K562 (cell line): ENCODE measurements at regions not wholly inside any gene's neighbourhood (a gene's known extent, or its start where the extent isn't known, plus 50 kb on each side); places are given as distances from the start of the nearest gene placed in this dataset.

ENCODE experiments used
- ATAC-seq: fragments of 200-7000 bp; cut with Tn5 transposase; 3 replicates; pipeline ENCODE4 v1.9.1; 2020; ENCODE audit warnings: moderate library complexity
- BruUV-seq: library from RNA; stranded (reverse); fragments of 400-500 nt; replicated peaks from 2 replicates; lab custom pipeline; 2021; lab: Mats Ljungman, UMichigan
- CTCF ChIA-PET: fragments of 300-600 bp; formaldehyde crosslinking; extraction: SDS; loops from one replicate; lab custom pipeline; 2021; ENCODE audit warnings: low intra/inter-chr PET ratio; lab: Yijun Ruan, JAX
- POLR2A ChIA-PET: fragments of 300-600, 350-650 bp; sonication (Branson Sonifier 250); formaldehyde crosslinking; extraction: SDS; loops from one replicate; lab custom pipeline; 2021; ENCODE audit warnings: antibody characterized with exemption, inconsistent platforms; lab: Yijun Ruan, JAX
- DNase-seq, 4 experiments: peaks; one replicate each; pipeline versions ENCODE4 v3.0.0 to v3.0.0-alpha.2; 2011 to 2018; ENCODE audit warnings: low spot score in 3 of 4, mixed read lengths in 3 of 4; ENCODE audit errors: extremely low read depth in 1 of 4
- FAIRE-seq: peaks from 2 replicates; lab custom pipeline; 2011; peaks lifted over from hg19 to GRCh38; lab: Jason Lieb, UNC
- H2AFZ ChIP-seq: 2 replicates; pipeline ENCODE4 v1.6.0; 2011; ENCODE audit warnings: low read depth, low read length, control low read depth, inconsistent platforms
- H3K27ac ChIP-seq: fragments of 200-600 bp; 3 replicates; pipeline ENCODE4 v1.8.0; 2011; ENCODE audit warnings: low read depth, mild to moderate bottlenecking, control low read depth, inconsistent platforms, low read length, moderate library complexity, mixed read lengths; ENCODE audit errors: extremely low read depth
- H3K27me3 ChIP-seq, 2 experiments: fragments of 300-600 bp in 1 of 2; 2 replicates in 1 of 2; 3 replicates in 1 of 2; pipeline versions ENCODE4 v1.6.0 to v1.8.0; 2011; ENCODE audit warnings: inconsistent platforms in 2 of 2, low read length in 2 of 2, mild to moderate bottlenecking in 1 of 2, mixed read lengths in 1 of 2, moderate library complexity in 1 of 2; ENCODE audit not compliant: control insufficient read depth in 2 of 2, insufficient read depth in 2 of 2
- H3K36me3 ChIP-seq: fragments of 300-600 bp; 3 replicates; pipeline ENCODE4 v1.8.0; 2011; ENCODE audit warnings: mild to moderate bottlenecking, low read length, inconsistent platforms; ENCODE audit not compliant: control insufficient read depth, insufficient read depth
- H3K4me1 ChIP-seq, 2 experiments: fragments of 200-600 bp in 1 of 2; replicated peaks in 1 of 2; 2 replicates in 1 of 2; 3 replicates in 1 of 2; pipeline versions ENCODE4 v1.5.1 to v1.8.0; 2011; ENCODE audit warnings: inconsistent platforms in 2 of 2, low read length in 2 of 2, mild to moderate bottlenecking in 1 of 2, mixed read lengths in 1 of 2, moderate library complexity in 1 of 2; ENCODE audit not compliant: control insufficient read depth in 2 of 2, insufficient read depth in 2 of 2
- H3K4me2 ChIP-seq: 2 replicates; pipeline ENCODE4 v1.6.1; 2011; ENCODE audit warnings: low read length, control low read depth, inconsistent platforms, mixed read lengths; ENCODE audit not compliant: insufficient read depth
- H3K4me3 ChIP-seq: fragments of 200-600 bp; sonication (generic), shearing (Covaris generic); 2 replicates; pipeline ENCODE4 v1.5.1; 2016; ENCODE audit warnings: control low read depth, inconsistent platforms
- H3K79me2 ChIP-seq: fragments of 200-600 bp; 3 replicates; pipeline ENCODE4 v1.8.0; 2011; ENCODE audit warnings: low read length, inconsistent platforms; ENCODE audit not compliant: control insufficient read depth, insufficient read depth
- H3K9ac ChIP-seq, 2 experiments: 2 replicates each; pipeline versions ENCODE4 v1.6.0 to v1.6.1; 2011; ENCODE audit warnings: low read depth in 2 of 2, low read length in 2 of 2, control low read depth in 1 of 2, inconsistent platforms in 1 of 2, mild to moderate bottlenecking in 1 of 2, mixed read lengths in 1 of 2; ENCODE audit not compliant: insufficient read depth in 1 of 2
- H3K9me1 ChIP-seq: one replicate; pipeline ENCODE4 v1.6.0; 2011; ENCODE audit warnings: inconsistent platforms, mild to moderate bottlenecking, low read length, moderate library complexity; ENCODE audit not compliant: control insufficient read depth, insufficient read depth
- H3K9me3 ChIP-seq: replicated peaks from 2 replicates; pipeline ENCODE4 v1.5.1; 2011; ENCODE audit warnings: low read depth, low read length, inconsistent platforms; ENCODE audit not compliant: control insufficient read depth, insufficient read depth
- H4K20me1 ChIP-seq: replicated peaks from 2 replicates; pipeline ENCODE4 v1.6.1; 2011; ENCODE audit warnings: low read length, inconsistent platforms, mixed read lengths; ENCODE audit not compliant: control insufficient read depth, insufficient read depth
- EP300 ChIP-seq: IDR thresholded peaks from 2 replicates; pipeline ENCODE4 v1.6.1; 2012; ENCODE audit warnings: low read length, improper control_type of control experiment
- ETV5 ChIP-seq: sonication (generic); formaldehyde crosslinking; IDR thresholded peaks from 2 replicates; pipeline ENCODE4 v1.4.0; 2020; ENCODE audit warnings: low read depth, mild to moderate bottlenecking, missing genetic modification reagents
- FOXM1 ChIP-seq, 2 experiments: fragments of 450-650 bp in 1 of 2; sonication (generic) in 1 of 2; formaldehyde crosslinking in 1 of 2; IDR thresholded peaks; 2 replicates each; pipeline versions ENCODE4 v1.6.1 to v1.9.0; 2017 to 2022; ENCODE audit warnings: low read depth in 2 of 2, mild to moderate bottlenecking in 2 of 2, missing genetic modification reagents in 1 of 2, moderate library complexity in 1 of 2
- MLLT1 ChIP-seq, 2 experiments: fragments of 450-650 bp; IDR thresholded peaks; 2 replicates each; pipeline ENCODE4 v1.6.1; 2016
- RBM34 ChIP-seq: fragments of 200-400 bp; formaldehyde crosslinking; IDR thresholded peaks from 2 replicates; pipeline ENCODE4 v1.6.1; 2018; ENCODE audit warnings: low read length, borderline replicate concordance; ENCODE audit not compliant: insufficient read depth
- SAFB2 ChIP-seq: fragments of 200-400 bp; formaldehyde crosslinking; IDR thresholded peaks from 2 replicates; pipeline ENCODE4 v1.6.1; 2018; ENCODE audit warnings: borderline replicate concordance, low read length, low read depth, moderate library complexity; ENCODE audit not compliant: severe bottlenecking
- SMARCA4 ChIP-seq: fragments of 450-650 bp; IDR thresholded peaks from 2 replicates; pipeline ENCODE4 v1.6.1; 2016
- THAP12 ChIP-seq: fragments of 250-450 bp; sonication (Bioruptor Pico); IDR thresholded peaks from 2 replicates; pipeline ENCODE4 v1.9.0; 2021; ENCODE audit warnings: mild to moderate bottlenecking, inconsistent platforms
- THRB ChIP-seq: fragments of 450-650 bp; formaldehyde crosslinking; conservative IDR thresholded peaks from 2 replicates; pipeline ENCODE4 v1.4.0; 2022; ENCODE audit warnings: mild to moderate bottlenecking, missing genetic modification characterization
- U2AF1 ChIP-seq: fragments of 200-400 bp; formaldehyde crosslinking; optimal IDR thresholded peaks from 2 replicates; pipeline ENCODE3; 2017; ENCODE audit warnings: mild to moderate bottlenecking, low read depth, low read length, moderate library complexity
- ZNF134 ChIP-seq: fragments of 250-450 bp; sonication (Bioruptor Pico); conservative IDR thresholded peaks from 2 replicates; pipeline ENCODE4 v1.4.0; 2020
- ZNF512 ChIP-seq: IDR thresholded peaks from 2 replicates; pipeline ENCODE4 v1.6.1; 2016; ENCODE audit warnings: missing genetic modification characterization, missing compliant biosample characterization
- ZNF76 ChIP-seq: fragments of 250-450 bp; sonication (Bioruptor Pico); IDR thresholded peaks from 2 replicates; pipeline ENCODE4 v1.4.0; 2020; ENCODE audit warnings: mild to moderate bottlenecking, moderate library complexity, borderline replicate concordance
- WGBS: fragments of 100-300 bp; shearing (Covaris generic); methylation state at CpG from one replicate; pipeline ENCODE4 v1.1.6; 2016; ENCODE audit warnings: low coverage, mixed read lengths; ENCODE audit not compliant: insufficient coverage; ENCODE audit errors: missing lambda C conversion rate; 5-methylcytosine and 5-hydroxymethylcytosine counted together
- in situ Hi-C: fragments of 300-500 bp; cut with MboI; formaldehyde crosslinking; loops from 4 replicates; pipeline ENCODE4 v1.15.0; 2018; ENCODE audit warnings: inconsistent platforms, mixed read lengths
- intact Hi-C: fragments of 100-400 bp; cut with micrococcal nuclease; formaldehyde crosslinking; loops from 2 replicates; pipeline ENCODE4 v1.14.2; 2022

- ChIA-PET CTCF (no interaction called here), POLR2A (no interaction called here)
- Histone ChIP-seq H2AFZ (no peak overlapping the region), H3K4me1 (no peaks in the 10 kb centered on the region), H4K20me1 (no peaks in the 10 kb centered on the region), H3K9me3 (0 out of 2 replicates have a peak, but pooled peaks cover 1% of the 10 kb centered on the region), H3K36me3 (no peaks in the 10 kb centered on the region), H3K27me3 (no peaks in the 10 kb centered on the region), H3K4me3 (no peak overlapping the region)
- FAIRE-seq, result no peak
- BruUV-seq, result no TSS peak
- in situ Hi-C loops, result no loop called here
- TF ChIP-seq ZNF134 (CRISPR knock-in tag) (no peak), FOXM1 (IDR thresholded peaks at IDR 0.05; ENCODE audit: low read depth) (no peak), FOXM1 (CRISPR knock-in tag; IDR thresholded peaks at IDR 0.05; ENCODE audit: low read depth) (no peak), THRB (CRISPR knock-in tag) (no peak), RBM34 (no peak), EP300 (no peak), ETV5 (CRISPR knock-in tag) (no peak), U2AF1 (no peak), ZNF76 (CRISPR knock-in tag) (no peak), ZNF512 (tag) (no peak), SAFB2 (no peak), SMARCA4 (no peak), MLLT1 (IDR thresholded peaks at IDR 0.05) (no peak), THAP12 (CRISPR knock-in tag) (no peak)
- TF ChIP-seq, all 486 proteins: peak for 0
- no peak overlapping the region for H3K9ac ChIP-seq
- no peak for DNase-seq
- no peak overlapping the region for H3K27ac ChIP-seq
- 5% methylated on average over 5 of the region's 5 CpGs for WGBS
- intact Hi-C loops, result no loop called here
- no peak overlapping the region for H3K4me2 ChIP-seq
- no peaks in the 10 kb centered on the region for H3K79me2 ChIP-seq
- ATAC-seq, result no peak
- H3K9me1 ChIP-seq, result no peaks in the 10 kb centered on the region
Observed at GRCh38 chr1:88272216-88272615, 411.9 kb upstream of the PKN2 start.
